ENCODE measurements at regions not wholly inside any gene's neighbourhood (a gene's known extent, or its start where the extent isn't known, plus 50 kb on each side); places are given as distances from the start of the nearest gene placed in this dataset.
A peak's percentile ranks its signal among the peaks of the same experiment; 100 is the strongest.

DNA sequence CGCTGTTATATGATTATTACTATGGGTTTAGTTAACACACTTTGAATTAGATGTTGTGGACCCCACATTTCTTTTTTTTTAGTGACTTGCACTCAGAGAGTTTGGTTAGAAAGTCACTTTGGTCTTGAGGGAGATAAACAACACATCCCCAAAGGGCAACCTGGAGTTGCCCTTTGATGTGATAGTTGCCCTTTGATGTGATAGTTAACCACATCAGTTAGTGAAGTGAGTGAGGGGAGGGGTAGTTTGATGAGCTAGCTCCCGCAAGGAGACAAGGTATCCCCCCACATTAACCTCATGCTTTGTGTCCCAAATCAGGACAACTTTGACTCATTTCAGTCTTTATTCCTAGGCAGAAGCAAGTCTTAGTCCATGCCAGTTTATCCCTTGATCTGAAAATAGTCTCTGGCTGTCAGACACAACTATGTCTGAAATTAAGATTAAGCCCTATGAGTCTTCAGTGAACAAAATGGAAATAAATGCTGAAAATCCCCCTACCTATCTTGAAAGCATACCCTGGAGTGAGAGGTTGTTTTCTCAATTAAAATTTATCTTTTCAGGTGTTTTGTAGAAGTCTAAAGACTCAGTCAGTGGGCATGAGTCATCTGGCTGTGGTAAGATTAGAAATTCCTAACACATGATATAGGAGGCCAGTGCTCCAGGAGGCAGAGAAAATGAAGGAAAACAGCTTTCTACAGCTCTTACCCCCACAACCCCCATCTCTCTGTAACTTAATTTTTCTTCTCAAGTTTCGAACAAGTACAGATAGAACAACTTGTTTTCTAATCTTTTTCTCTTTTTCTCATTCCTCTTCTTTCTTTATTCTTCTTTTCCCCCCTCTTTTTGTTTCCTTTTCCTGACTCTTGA, 208.9 kb upstream of the DMRTA1 start:
- peak in 2 of 9 donors; percentile 11 to 22 for DNase-seq (ENCODE audit: low read depth in 6 of 9, low spot score in 9 of 9)
- Histone ChIP-seq H3K27me3 (ENCODE audit: control insufficient read depth in 2 of 2, insufficient read depth in 1 of 2, low read length in 1 of 2) (no peaks in the 10 kb centered on the region), H3K36me3 (ENCODE audit: control insufficient read depth in 2 of 2, insufficient read depth in 2 of 2, low read length in 1 of 2) (no peaks in the 10 kb centered on the region), H3K4me1 (ENCODE audit: control insufficient read depth in 2 of 2, insufficient read depth in 2 of 2, low read length in 2 of 2) (no peaks in the 10 kb centered on the region), H3K4me3 (ENCODE audit: low read length in 2 of 2) (no peak overlapping the region), H3K9me3 (ENCODE audit: control insufficient read depth in 2 of 2, insufficient read depth in 1 of 2, low read length in 1 of 2) (no peaks in the 10 kb centered on the region), H3K27ac (ENCODE audit: low read depth in 1 of 2, low read length in 1 of 2) (no peak overlapping the region)
- 70% methylated on average over 3 of the region's 3 CpGs for WGBS

DNA sequence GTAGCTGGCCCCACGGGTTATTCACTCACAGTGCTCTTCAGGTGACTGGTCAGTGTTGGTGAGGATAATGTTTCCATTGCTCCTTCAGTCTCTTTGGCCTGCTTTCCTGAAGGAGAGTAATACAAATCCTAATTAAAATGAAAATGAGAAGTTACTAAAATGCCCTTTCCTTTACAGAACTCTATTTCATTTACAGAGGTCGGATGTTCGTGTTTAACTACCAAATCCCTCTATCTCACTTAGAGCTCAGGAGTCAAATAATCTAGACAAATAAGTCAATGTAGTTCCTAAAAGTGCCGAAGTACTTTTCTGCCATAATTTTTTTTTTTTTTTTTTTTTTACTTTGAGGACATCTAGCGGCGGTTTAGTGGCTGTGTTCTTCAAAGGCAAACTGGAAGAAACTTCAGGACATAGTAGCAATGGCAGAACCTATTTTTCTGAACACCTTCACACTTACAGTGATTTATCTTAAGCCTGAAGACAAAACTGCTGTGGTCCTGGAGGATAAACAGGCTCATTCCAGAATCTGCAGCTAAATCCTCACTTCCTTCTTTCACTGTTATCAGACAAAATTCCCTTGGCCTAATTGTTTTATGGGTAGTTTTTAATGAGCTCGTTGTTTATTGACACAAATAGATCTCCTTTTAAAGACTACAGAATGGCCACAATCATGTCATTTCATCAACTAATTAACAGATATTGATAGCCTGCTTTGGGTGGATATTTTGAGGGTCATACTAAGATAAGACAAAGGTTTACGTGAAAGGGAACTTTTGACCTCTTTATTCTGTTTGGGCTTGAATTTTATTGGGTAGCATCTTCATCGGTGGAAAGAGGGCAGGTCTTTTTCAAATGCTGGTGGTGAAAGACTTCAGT, 207.6 kb upstream of the DMRTA1 start:
- peak in 1 of 9 donors; percentile 24 for DNase-seq (ENCODE audit: low read depth in 6 of 9, low spot score in 9 of 9)
- no peaks in the 10 kb centered on the region for H3K27me3 ChIP-seq (ENCODE audit: control insufficient read depth in 2 of 2, insufficient read depth in 1 of 2, low read length in 1 of 2)
- no peaks in the 10 kb centered on the region for H3K36me3 ChIP-seq (ENCODE audit: control insufficient read depth in 2 of 2, insufficient read depth in 2 of 2, low read length in 1 of 2)
- H3K4me1 ChIP-seq (ENCODE audit: control insufficient read depth in 2 of 2, insufficient read depth in 2 of 2, low read length in 2 of 2): no peaks in the 10 kb centered on the region
- H3K27ac ChIP-seq (ENCODE audit: low read depth in 1 of 2, low read length in 1 of 2): no peak overlapping the region
- WGBS: 18% methylated on average over 9 of the region's 9 CpGs
- H3K4me3 ChIP-seq (ENCODE audit: low read length in 2 of 2): no peak overlapping the region
- no peaks in the 10 kb centered on the region for H3K9me3 ChIP-seq (ENCODE audit: control insufficient read depth in 2 of 2, insufficient read depth in 1 of 2, low read length in 1 of 2)

DNA sequence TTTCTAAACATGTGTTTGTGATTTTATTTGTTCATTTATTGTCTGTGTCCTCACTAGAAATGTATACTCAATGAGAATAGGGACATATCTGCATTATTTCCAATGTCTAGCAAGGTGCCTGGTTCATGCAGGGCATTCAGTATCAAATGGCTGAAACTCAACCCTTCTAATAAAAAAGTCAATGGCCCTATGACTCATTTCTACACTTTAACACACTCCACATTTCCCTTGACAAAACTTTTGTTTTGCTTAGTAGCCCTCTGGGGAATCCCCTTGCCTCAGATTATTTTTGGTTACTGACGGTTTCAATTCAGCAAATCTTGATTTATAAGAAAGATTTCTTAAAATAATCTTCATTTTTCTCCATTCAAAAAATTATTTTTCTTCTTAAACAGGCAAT, 206.0 kb upstream of the DMRTA1 start:
- Histone ChIP-seq H3K4me1 (ENCODE audit: control insufficient read depth in 2 of 2, insufficient read depth in 2 of 2, low read length in 2 of 2) (no peaks in the 10 kb centered on the region), H3K36me3 (ENCODE audit: control insufficient read depth in 2 of 2, insufficient read depth in 2 of 2, low read length in 1 of 2) (no peaks in the 10 kb centered on the region), H3K27me3 (ENCODE audit: control insufficient read depth in 2 of 2, insufficient read depth in 1 of 2, low read length in 1 of 2) (no peaks in the 10 kb centered on the region), H3K4me3 (ENCODE audit: low read length in 2 of 2) (no peak overlapping the region), H3K9me3 (ENCODE audit: control insufficient read depth in 2 of 2, insufficient read depth in 1 of 2, low read length in 1 of 2) (no peaks in the 10 kb centered on the region), H3K27ac (ENCODE audit: low read depth in 1 of 2, low read length in 1 of 2) (no peak overlapping the region)
- DNase-seq (ENCODE audit: low read depth in 6 of 9, low spot score in 9 of 9): peak in 1 of 9 donors; percentile 16
- 63% methylated on average over 1 of the region's 1 CpG for WGBS

DNA sequence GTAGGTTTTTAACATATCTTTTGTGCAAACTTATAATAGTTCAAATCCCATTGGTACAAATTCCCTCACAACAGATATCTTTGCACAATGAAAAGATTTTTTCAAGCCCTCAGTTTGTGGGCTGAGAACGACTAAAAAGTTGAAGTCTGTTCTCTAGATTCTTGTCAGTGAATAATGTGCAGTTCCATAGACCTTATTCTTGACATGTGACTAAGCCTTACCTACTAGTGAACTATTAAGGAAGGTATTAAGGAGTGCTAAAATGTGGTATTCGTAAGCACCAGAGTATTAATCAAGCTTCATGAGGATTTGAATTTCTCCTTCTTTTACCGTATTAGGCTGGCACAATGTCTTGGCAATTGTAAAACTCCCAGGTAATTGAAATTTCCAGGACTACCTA, 205.6 kb upstream of the DMRTA1 start:
- Histone ChIP-seq H3K4me1 (ENCODE audit: control insufficient read depth in 2 of 2, insufficient read depth in 2 of 2, low read length in 2 of 2) (no peaks in the 10 kb centered on the region), H3K36me3 (ENCODE audit: control insufficient read depth in 2 of 2, insufficient read depth in 2 of 2, low read length in 1 of 2) (no peaks in the 10 kb centered on the region), H3K9me3 (ENCODE audit: control insufficient read depth in 2 of 2, insufficient read depth in 1 of 2, low read length in 1 of 2) (no peaks in the 10 kb centered on the region), H3K27ac (ENCODE audit: low read depth in 1 of 2, low read length in 1 of 2) (no peak overlapping the region), H3K27me3 (ENCODE audit: control insufficient read depth in 2 of 2, insufficient read depth in 1 of 2, low read length in 1 of 2) (no peaks in the 10 kb centered on the region), H3K4me3 (ENCODE audit: low read length in 2 of 2) (no peak overlapping the region)
- no peak for DNase-seq (ENCODE audit: low read depth in 6 of 9, low spot score in 9 of 9)
- 77% methylated on average over 3 of the region's 3 CpGs for WGBS

DNA sequence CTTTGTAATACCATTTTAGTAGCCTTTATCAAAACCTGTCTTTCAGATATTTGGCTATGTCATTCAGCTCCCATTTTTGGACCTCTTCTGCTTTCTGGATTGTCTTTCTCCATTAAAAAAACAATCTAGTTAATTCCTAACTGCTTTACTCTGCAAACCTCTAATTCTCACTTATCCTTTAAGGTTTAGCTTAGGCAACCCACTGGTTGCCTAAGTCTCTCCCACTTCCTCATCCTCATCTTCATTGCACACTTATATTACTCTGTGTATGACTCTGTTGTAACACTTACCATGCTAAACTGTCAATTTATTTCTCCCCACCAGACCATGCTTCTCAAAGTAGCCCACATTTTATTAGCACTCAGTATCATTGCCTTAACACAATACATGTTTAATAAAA, 205.0 kb upstream of the DMRTA1 start:
- no peaks in the 10 kb centered on the region for H3K9me3 ChIP-seq (ENCODE audit: control insufficient read depth in 2 of 2, insufficient read depth in 1 of 2, low read length in 1 of 2)
- H3K4me1 ChIP-seq (ENCODE audit: control insufficient read depth in 2 of 2, insufficient read depth in 2 of 2, low read length in 2 of 2): no peaks in the 10 kb centered on the region
- DNase-seq (ENCODE audit: low read depth in 6 of 9, low spot score in 9 of 9): no peak
- no peak overlapping the region for H3K4me3 ChIP-seq (ENCODE audit: low read length in 2 of 2)
- H3K27me3 ChIP-seq (ENCODE audit: control insufficient read depth in 2 of 2, insufficient read depth in 1 of 2, low read length in 1 of 2): no peaks in the 10 kb centered on the region
- H3K27ac ChIP-seq (ENCODE audit: low read depth in 1 of 2, low read length in 1 of 2): no peak overlapping the region
- no peaks in the 10 kb centered on the region for H3K36me3 ChIP-seq (ENCODE audit: control insufficient read depth in 2 of 2, insufficient read depth in 2 of 2, low read length in 1 of 2)

DNA sequence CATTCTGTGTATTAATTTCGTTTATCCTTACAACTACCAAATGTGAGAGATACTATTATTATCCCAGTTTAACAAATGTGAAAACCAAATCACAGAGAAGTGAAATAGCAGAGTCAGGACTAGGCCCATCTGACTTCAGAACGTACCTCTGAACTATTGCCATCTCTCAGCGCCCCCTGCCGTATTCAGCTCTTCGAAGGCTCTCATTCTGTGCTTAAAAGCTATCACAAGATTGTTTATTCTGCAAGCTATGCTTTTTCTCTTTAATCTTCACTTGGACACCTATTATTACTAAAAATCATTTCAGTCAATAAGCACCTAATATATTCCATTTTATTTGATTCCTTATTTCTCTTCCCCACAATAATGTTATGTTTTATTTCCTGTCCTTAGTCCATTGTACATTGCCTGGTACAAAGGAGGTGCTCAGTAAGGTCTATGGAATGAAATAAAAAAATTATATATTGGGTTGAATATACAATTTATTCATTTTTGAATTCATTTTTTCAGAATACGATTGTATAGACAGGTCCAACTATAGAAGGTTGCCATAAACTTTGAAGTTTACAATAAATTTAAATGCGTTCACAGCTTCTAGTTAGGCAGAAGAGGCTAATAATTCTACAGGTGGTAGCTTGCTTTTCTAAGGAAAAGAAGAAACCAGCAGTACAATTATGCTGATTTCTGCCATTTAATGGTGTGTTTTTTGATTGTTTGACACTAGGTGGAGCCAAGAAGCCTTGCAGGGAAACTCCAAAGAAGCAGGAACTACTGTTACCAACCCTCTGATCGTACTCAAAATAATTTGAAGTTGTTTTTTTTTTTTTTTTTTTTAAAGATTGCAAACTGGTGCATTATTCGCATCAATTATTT, 202.2 kb upstream of the DMRTA1 start:
- Histone ChIP-seq H3K9me3 (ENCODE audit: control insufficient read depth in 2 of 2, insufficient read depth in 1 of 2, low read length in 1 of 2) (no peaks in the 10 kb centered on the region), H3K27ac (ENCODE audit: low read depth in 1 of 2, low read length in 1 of 2) (no peak overlapping the region), H3K4me3 (ENCODE audit: low read length in 2 of 2) (no peak overlapping the region), H3K27me3 (ENCODE audit: control insufficient read depth in 2 of 2, insufficient read depth in 1 of 2, low read length in 1 of 2) (no peaks in the 10 kb centered on the region), H3K36me3 (ENCODE audit: control insufficient read depth in 2 of 2, insufficient read depth in 2 of 2, low read length in 1 of 2) (no peaks in the 10 kb centered on the region), H3K4me1 (ENCODE audit: control insufficient read depth in 2 of 2, insufficient read depth in 2 of 2, low read length in 2 of 2) (no peaks in the 10 kb centered on the region)
- peak in 2 of 9 donors; percentile 11 to 28 for DNase-seq (ENCODE audit: low read depth in 6 of 9, low spot score in 9 of 9)
- 42% methylated on average over 9 of the region's 9 CpGs for WGBS

DNA sequence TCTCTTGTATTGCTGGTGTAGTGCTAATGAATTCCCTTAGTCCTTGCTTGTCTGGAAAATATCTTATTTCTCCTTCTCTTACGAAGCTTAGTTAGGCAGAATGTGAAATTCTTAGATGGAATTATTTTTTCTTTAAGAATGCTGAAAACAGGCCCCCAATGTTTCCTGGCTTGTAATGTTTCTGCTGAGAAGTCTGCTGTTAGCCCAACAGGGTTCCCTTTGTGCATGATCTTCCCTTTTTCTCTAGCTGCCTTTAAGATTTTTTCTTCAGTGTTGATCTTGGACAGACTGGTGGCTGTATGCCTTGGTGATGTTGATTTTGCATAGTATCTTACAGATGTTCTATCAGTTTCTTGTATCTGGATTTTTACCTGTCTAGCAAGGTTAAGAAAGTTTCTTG, 191.3 kb upstream of the DMRTA1 start:
- no peak for DNase-seq (ENCODE audit: low read depth in 6 of 9, low spot score in 9 of 9)
- no peaks in the 10 kb centered on the region for H3K4me1 ChIP-seq (ENCODE audit: control insufficient read depth in 2 of 2, insufficient read depth in 2 of 2, low read length in 2 of 2)
- WGBS: 93% methylated on average over 1 of the region's 1 CpG
- no peaks in the 10 kb centered on the region for H3K36me3 ChIP-seq (ENCODE audit: control insufficient read depth in 2 of 2, insufficient read depth in 2 of 2, low read length in 1 of 2)
- H3K27ac ChIP-seq (ENCODE audit: low read depth in 1 of 2, low read length in 1 of 2): no peak overlapping the region
- H3K9me3 ChIP-seq (ENCODE audit: control insufficient read depth in 2 of 2, insufficient read depth in 1 of 2, low read length in 1 of 2): peaks cover 0 to 7% of the 10 kb centered on the region in 2 donors
- no peak overlapping the region for H3K4me3 ChIP-seq (ENCODE audit: low read length in 2 of 2)
- no peaks in the 10 kb centered on the region for H3K27me3 ChIP-seq (ENCODE audit: control insufficient read depth in 2 of 2, insufficient read depth in 1 of 2, low read length in 1 of 2)

DNA sequence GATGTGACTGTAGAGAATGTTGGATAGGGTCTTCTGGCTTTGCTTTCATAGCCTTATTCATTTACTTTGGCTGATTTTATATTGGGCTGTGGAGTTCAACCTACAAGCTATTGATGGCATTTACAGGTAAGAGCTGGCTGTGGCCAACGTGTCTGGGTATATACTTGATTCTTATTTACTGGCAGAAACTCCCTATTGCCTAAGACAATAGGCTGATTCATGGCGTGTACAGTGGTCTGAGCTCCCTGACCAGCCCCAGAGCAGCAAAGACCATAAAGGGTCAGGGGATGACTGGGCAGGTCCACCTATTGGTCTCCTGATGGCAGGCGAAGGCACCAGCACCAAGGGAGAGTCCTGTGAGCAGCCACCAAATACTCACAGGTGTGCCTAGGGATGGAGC, 190.2 kb upstream of the DMRTA1 start:
- Histone ChIP-seq H3K27me3 (ENCODE audit: control insufficient read depth in 2 of 2, insufficient read depth in 1 of 2, low read length in 1 of 2) (no peaks in the 10 kb centered on the region), H3K9me3 (ENCODE audit: control insufficient read depth in 2 of 2, insufficient read depth in 1 of 2, low read length in 1 of 2) (peaks cover 0 to 1% of the 10 kb centered on the region in 2 donors), H3K36me3 (ENCODE audit: control insufficient read depth in 2 of 2, insufficient read depth in 2 of 2, low read length in 1 of 2) (no peaks in the 10 kb centered on the region), H3K4me1 (ENCODE audit: control insufficient read depth in 2 of 2, insufficient read depth in 2 of 2, low read length in 2 of 2) (no peaks in the 10 kb centered on the region), H3K4me3 (ENCODE audit: low read length in 2 of 2) (no peak overlapping the region), H3K27ac (ENCODE audit: low read depth in 1 of 2, low read length in 1 of 2) (no peak overlapping the region)
- DNase-seq (ENCODE audit: low read depth in 6 of 9, low spot score in 9 of 9): no peak
- WGBS: 88% methylated on average over 3 of the region's 3 CpGs
